HFFc6 (cell line): ENCODE measurements at regions not wholly inside any gene's neighbourhood (a gene's known extent, or its start where the extent isn't known, plus 50 kb on each side); places are given as distances from the start of the nearest gene placed in this dataset.

Experiments
- DNase-seq: peaks from one replicate; pipeline ENCODE4 v3.0.0-alpha.2; 2018
- H3K27ac Mint-ChIP-seq: 2 replicates; pipeline ENCODE4 v1.8.0; 2020; ENCODE audit warnings: mild to moderate bottlenecking, mixed read lengths
- H3K27me3 Mint-ChIP-seq: 2 replicates; pipeline ENCODE4 v1.8.0; 2021; ENCODE audit warnings: mild to moderate bottlenecking, moderate library complexity, mixed read lengths; ENCODE audit not compliant: insufficient read depth
- H3K36me3 Mint-ChIP-seq: 2 replicates; pipeline ENCODE4 v1.8.0; 2021; ENCODE audit warnings: low read depth, mixed read lengths
- H3K4me1 Mint-ChIP-seq: 2 replicates; pipeline ENCODE4 v1.8.0; 2020; ENCODE audit warnings: low read depth, mixed read lengths
- H3K4me3 Mint-ChIP-seq: 2 replicates; pipeline ENCODE4 v1.8.0; 2020; ENCODE audit warnings: mild to moderate bottlenecking, moderate library complexity, mixed read lengths
- H3K9me3 Mint-ChIP-seq: 2 replicates; pipeline ENCODE4 v1.8.0; 2020; ENCODE audit warnings: mild to moderate bottlenecking, mixed read lengths
- CTCF ChIP-seq: fragments of 200-600 bp; sonication (generic); IDR thresholded peaks from 2 replicates; pipeline ENCODE4 v1.5.0; 2021; ENCODE audit warnings: antibody characterized with exemption, mild to moderate bottlenecking

GRCh38 chr4:189510601-189511000, 430.1 kb upstream of the FRG1 start:
- Mint-ChIP-seq H3K27ac (no peak overlapping the region), H3K27me3 (no peaks in the 10 kb centered on the region; the same call in 1 of the 2 replicates), H3K36me3 (peaks cover 5% of the 10 kb centered on the region; the same call in 1 of the 2 replicates), H3K4me3 (no peak overlapping the region), H3K4me1 (no peaks in the 10 kb centered on the region), H3K9me3 (peaks cover 49% of the 10 kb centered on the region)
- DNase-seq = no peak
- no peak for TF ChIP-seq CTCF

- Mint-ChIP-seq H3K36me3 (no peaks in the 10 kb centered on the region; the same call in 1 of the 2 replicates), H3K27ac (no peak overlapping the region), H3K27me3 (no peaks in the 10 kb centered on the region; the same call in 1 of the 2 replicates), H3K4me3 (no peak overlapping the region), H3K9me3 (peaks cover 50% of the 10 kb centered on the region), H3K4me1 (no peaks in the 10 kb centered on the region)
- no peak for TF ChIP-seq CTCF
- no peak for DNase-seq
Observed at GRCh38 chr4:189511581-189511980, 429.1 kb upstream of the FRG1 start.

- DNase-seq = no peak
- H3K36me3 Mint-ChIP-seq = no peaks in the 10 kb centered on the region; the same call in 1 of the 2 replicates
- H3K4me1 Mint-ChIP-seq = no peaks in the 10 kb centered on the region
- no peak overlapping the region for H3K4me3 Mint-ChIP-seq
- no peak for TF ChIP-seq CTCF
- no peak overlapping the region for H3K27ac Mint-ChIP-seq
- H3K9me3 Mint-ChIP-seq = peaks cover 56% of the 10 kb centered on the region
- no peaks in the 10 kb centered on the region; the same call in 1 of the 2 replicates for H3K27me3 Mint-ChIP-seq
Observed at GRCh38 chr4:189513421-189513820, 427.3 kb upstream of the FRG1 start.

GRCh38 chr4:189514209-189514608, 426.5 kb upstream of the FRG1 start:
- Mint-ChIP-seq H3K27me3 (no peaks in the 10 kb centered on the region; the same call in 1 of the 2 replicates), H3K27ac (no peak overlapping the region), H3K9me3 (peaks cover 55% of the 10 kb centered on the region), H3K4me1 (no peaks in the 10 kb centered on the region), H3K4me3 (no peak overlapping the region), H3K36me3 (no peaks in the 10 kb centered on the region; the same call in 1 of the 2 replicates)
- DNase-seq = no peak
- TF ChIP-seq CTCF = no peak

- TF ChIP-seq CTCF = no peak
- H3K4me1 Mint-ChIP-seq = no peaks in the 10 kb centered on the region
- no peak overlapping the region for H3K27ac Mint-ChIP-seq
- DNase-seq = no peak
- no peaks in the 10 kb centered on the region; the same call in 1 of the 2 replicates for H3K36me3 Mint-ChIP-seq
- peaks cover 56% of the 10 kb centered on the region for H3K9me3 Mint-ChIP-seq
- no peaks in the 10 kb centered on the region; the same call in 1 of the 2 replicates for H3K27me3 Mint-ChIP-seq
- H3K4me3 Mint-ChIP-seq = no peak overlapping the region
Observed at GRCh38 chr4:189516902-189517301, 423.8 kb upstream of the FRG1 start.

- TF ChIP-seq CTCF = no peak
- no peaks in the 10 kb centered on the region for H3K27me3 Mint-ChIP-seq
- H3K36me3 Mint-ChIP-seq = no peaks in the 10 kb centered on the region
- H3K4me3 Mint-ChIP-seq = no peak overlapping the region
- no peak for DNase-seq
- peaks cover 52% of the 10 kb centered on the region for H3K9me3 Mint-ChIP-seq
- H3K27ac Mint-ChIP-seq = no peak overlapping the region
- no peaks in the 10 kb centered on the region for H3K4me1 Mint-ChIP-seq
Observed at GRCh38 chr4:189519186-189519585, 421.5 kb upstream of the FRG1 start.
